CD14-positive monocyte (primary cell): ENCODE measurements at regions not wholly inside any gene's neighbourhood (a gene's known extent, or its start where the extent isn't known, plus 50 kb on each side); places are given as distances from the start of the nearest gene placed in this dataset.

Source experiments
- DNase-seq, 3 donors: peaks; one replicate each; pipeline ENCODE4 v3.0.0-alpha.2; 2011 to 2022
- H2AFZ ChIP-seq: 2 replicates; pipeline ENCODE4 v1.6.0; 2012; ENCODE audit warnings: mild to moderate bottlenecking, low read depth, low read length, inconsistent platforms; ENCODE audit not compliant: insufficient read depth, poor library complexity, severe bottlenecking
- H3K27ac ChIP-seq, 2 donors: 1 replicate in 1 of 2; 2 replicates in 1 of 2; pipeline ENCODE4 v1.5.1; 2012 to 2013; ENCODE audit warnings: low read length in 2 of 2, control low read depth in 1 of 2, inconsistent platforms in 1 of 2, low read depth in 1 of 2, mild to moderate bottlenecking in 1 of 2
- H3K27me3 ChIP-seq, 2 donors: one replicate each; pipeline versions ENCODE4 v1.6.0 to v1.6.1; 2011 to 2013; ENCODE audit warnings: low read length in 2 of 2; ENCODE audit not compliant: control insufficient read depth in 2 of 2, insufficient read depth in 2 of 2
- H3K36me3 ChIP-seq, 2 donors: replicated peaks in 1 of 2; 1 replicate in 1 of 2; 2 replicates in 1 of 2; pipeline versions ENCODE4 v1.5.1 to v1.6.1; 2012 to 2013; ENCODE audit warnings: low read length in 2 of 2, control low read depth in 1 of 2, inconsistent platforms in 1 of 2, mild to moderate bottlenecking in 1 of 2; ENCODE audit not compliant: insufficient read depth in 2 of 2, control insufficient read depth in 1 of 2
- H3K4me1 ChIP-seq, 2 donors: 1 replicate in 1 of 2; 2 replicates in 1 of 2; pipeline versions ENCODE4 v1.5.1 to v1.6.1; 2012 to 2013; ENCODE audit warnings: low read length in 2 of 2, control low read depth in 1 of 2, inconsistent platforms in 1 of 2, mild to moderate bottlenecking in 1 of 2, moderate library complexity in 1 of 2; ENCODE audit not compliant: insufficient read depth in 2 of 2, control insufficient read depth in 1 of 2
- H3K4me2 ChIP-seq: replicated peaks from 2 replicates; pipeline ENCODE3; 2012; ENCODE audit warnings: low read length, moderate library complexity, mild to moderate bottlenecking; ENCODE audit not compliant: poor library complexity, severe bottlenecking; ENCODE audit errors: extremely low read depth
- H3K4me3 ChIP-seq, 3 experiments: fragments of 200-600 bp in 1 of 3; sonication (generic) in 1 of 3; replicated peaks in 1 of 3; 1 replicate in 2 of 3; 2 replicates in 1 of 3; pipeline ENCODE4 v1.5.1; 2011 to 2013; ENCODE audit warnings: low read length in 3 of 3, mild to moderate bottlenecking in 3 of 3, control low read depth in 2 of 3, low read depth in 2 of 3, inconsistent platforms in 1 of 3, moderate library complexity in 1 of 3
- H3K79me2 ChIP-seq: 2 replicates; pipeline ENCODE4 v1.6.0; 2012; ENCODE audit warnings: mild to moderate bottlenecking, control low read depth, inconsistent platforms, low read length, moderate library complexity; ENCODE audit not compliant: insufficient read depth
- H3K9ac ChIP-seq: 2 replicates; pipeline ENCODE4 v1.6.0; 2017; ENCODE audit warnings: low read length, mild to moderate bottlenecking; ENCODE audit not compliant: insufficient read depth, poor library complexity, severe bottlenecking
- H3K9me3 ChIP-seq, 2 donors: replicated peaks in 1 of 2; 1 replicate in 1 of 2; 2 replicates in 1 of 2; pipeline versions ENCODE4 v1.5.1 to v1.6.1; 2012 to 2013; ENCODE audit warnings: low read length in 2 of 2, control low read depth in 1 of 2; ENCODE audit not compliant: control insufficient read depth in 1 of 2, insufficient read depth in 1 of 2
- H4K20me1 ChIP-seq: 2 replicates; pipeline ENCODE4 v1.6.0; 2012; ENCODE audit warnings: mild to moderate bottlenecking, low read length, control low read depth, moderate library complexity; ENCODE audit not compliant: insufficient read depth
- H3K27ac Mint-ChIP-seq, 7 donors: one replicate each; pipeline ENCODE4 v1.8.0; 2020; ENCODE audit warnings: mild to moderate bottlenecking in 7 of 7, mixed read lengths in 7 of 7, moderate library complexity in 6 of 7, inconsistent platforms in 2 of 7
- H3K27me3 Mint-ChIP-seq, 3 donors: one replicate each; pipeline ENCODE4 v1.8.0; 2021 to 2022; ENCODE audit warnings: low read depth in 3 of 3, mild to moderate bottlenecking in 3 of 3, mixed read lengths in 3 of 3, moderate library complexity in 3 of 3, inconsistent platforms in 1 of 3
- H3K36me3 Mint-ChIP-seq, 2 donors: one replicate each; pipeline ENCODE4 v1.8.0; 2020; ENCODE audit warnings: mixed read lengths in 2 of 2, inconsistent platforms in 1 of 2, mild to moderate bottlenecking in 1 of 2
- H3K4me1 Mint-ChIP-seq: one replicate; pipeline ENCODE4 v1.8.0; 2020; ENCODE audit warnings: mild to moderate bottlenecking, mixed read lengths
- H3K4me3 Mint-ChIP-seq, 2 donors: one replicate each; pipeline ENCODE4 v1.8.0; 2020; ENCODE audit warnings: mild to moderate bottlenecking in 2 of 2, mixed read lengths in 2 of 2, moderate library complexity in 1 of 2
- H3K9me3 Mint-ChIP-seq, 7 donors: one replicate each; pipeline ENCODE4 v1.8.0; 2020 to 2022; ENCODE audit warnings: mixed read lengths in 7 of 7, mild to moderate bottlenecking in 6 of 7, moderate library complexity in 6 of 7, inconsistent platforms in 2 of 7
- WGBS: methylation state at CpG from one replicate; pipeline ENCODE4 v1.1.5; 2013; ENCODE audit warnings: missing lambda C conversion rate; ENCODE audit not compliant: insufficient coverage; 5-methylcytosine and 5-hydroxymethylcytosine counted together
- intact Hi-C, 2 donors: fragments of 100-400 bp; cut with micrococcal nuclease; formaldehyde crosslinking; loops; one replicate each; pipeline versions ENCODE4 v1.15.0 to v1.15.1; 2023
- TF ChIP-seq, protein P1 (sequence below): fragments of 200-600 bp; IDR thresholded peaks from one replicate; pipeline ENCODE4 v1.8.0; 2022; ENCODE audit warnings: antibody characterized with exemption, mild to moderate bottlenecking

DNA sequence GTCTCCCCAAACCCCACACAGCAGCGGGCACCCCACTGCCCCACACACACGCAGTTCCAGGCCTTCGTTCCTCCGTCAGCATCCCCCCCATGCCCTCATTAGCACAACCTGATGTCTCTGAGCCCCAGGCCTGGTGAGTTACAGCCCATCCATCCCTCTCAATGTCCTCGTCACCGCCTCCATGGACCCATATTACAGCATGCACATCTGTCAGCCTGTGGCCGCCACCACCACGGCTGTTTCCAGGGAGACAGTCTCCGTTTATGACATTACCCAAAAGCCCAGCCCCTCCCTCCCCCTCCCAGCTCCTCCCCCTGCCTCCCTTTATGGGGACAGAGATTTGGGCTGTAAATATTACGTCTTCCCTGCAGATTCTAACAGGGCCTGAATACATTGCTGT is 143.1 kb upstream of the LINGO1 start:
- Mint-ChIP-seq H3K36me3 (no peaks in the 10 kb centered on the region), H3K4me3 (no peak overlapping the region)

GRCh38 chr15:77775373-77775772 is 142.7 kb upstream of the LINGO1 start:
- peaks cover 3 to 5% (median 4%) of the 10 kb centered on the region in 3 donors for H3K27me3 Mint-ChIP-seq
- H3K79me2 ChIP-seq, result no peaks in the 10 kb centered on the region
- H3K4me2 ChIP-seq, result no peak overlapping the region
- intact Hi-C loops, result no loop called here
- H4K20me1 ChIP-seq, result no peaks in the 10 kb centered on the region
- 84% methylated on average over 6 of the region's 7 CpGs for WGBS
- H3K9me3 Mint-ChIP-seq, result peaks cover 0 to 6% (median 2%) of the 10 kb centered on the region in 7 donors
- no peaks in the 10 kb centered on the region for H3K36me3 Mint-ChIP-seq
- no peaks in the 10 kb centered on the region for H3K27me3 ChIP-seq
- DNase-seq, result no peak
- no peaks in the 10 kb centered on the region for H3K4me1 ChIP-seq
- no peaks in the 10 kb centered on the region for H3K36me3 ChIP-seq
- no peaks in the 10 kb centered on the region for H3K9me3 ChIP-seq
- H3K27ac Mint-ChIP-seq, result no peak overlapping the region
- H3K4me1 Mint-ChIP-seq, result peaks cover 4% of the 10 kb centered on the region
- no peak overlapping the region for H2AFZ ChIP-seq
- H3K4me3 Mint-ChIP-seq, result no peak overlapping the region
- H3K27ac ChIP-seq, result no peak overlapping the region
- H3K4me3 ChIP-seq, result no peak overlapping the region
- TF ChIP-seq, protein P1, sequence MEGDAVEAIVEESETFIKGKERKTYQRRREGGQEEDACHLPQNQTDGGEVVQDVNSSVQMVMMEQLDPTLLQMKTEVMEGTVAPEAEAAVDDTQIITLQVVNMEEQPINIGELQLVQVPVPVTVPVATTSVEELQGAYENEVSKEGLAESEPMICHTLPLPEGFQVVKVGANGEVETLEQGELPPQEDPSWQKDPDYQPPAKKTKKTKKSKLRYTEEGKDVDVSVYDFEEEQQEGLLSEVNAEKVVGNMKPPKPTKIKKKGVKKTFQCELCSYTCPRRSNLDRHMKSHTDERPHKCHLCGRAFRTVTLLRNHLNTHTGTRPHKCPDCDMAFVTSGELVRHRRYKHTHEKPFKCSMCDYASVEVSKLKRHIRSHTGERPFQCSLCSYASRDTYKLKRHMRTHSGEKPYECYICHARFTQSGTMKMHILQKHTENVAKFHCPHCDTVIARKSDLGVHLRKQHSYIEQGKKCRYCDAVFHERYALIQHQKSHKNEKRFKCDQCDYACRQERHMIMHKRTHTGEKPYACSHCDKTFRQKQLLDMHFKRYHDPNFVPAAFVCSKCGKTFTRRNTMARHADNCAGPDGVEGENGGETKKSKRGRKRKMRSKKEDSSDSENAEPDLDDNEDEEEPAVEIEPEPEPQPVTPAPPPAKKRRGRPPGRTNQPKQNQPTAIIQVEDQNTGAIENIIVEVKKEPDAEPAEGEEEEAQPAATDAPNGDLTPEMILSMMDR, result no peak
- H3K9ac ChIP-seq, result no peak overlapping the region

More for the DNA sequence above, 143.1 kb upstream of the LINGO1 start:
- no peak overlapping the region for H3K27ac ChIP-seq
- Mint-ChIP-seq H3K27ac (no peak overlapping the region), H3K4me1 (peaks cover 4% of the 10 kb centered on the region), H3K27me3 (peaks cover 3 to 5% (median 4%) of the 10 kb centered on the region in 3 donors), H3K9me3 (peaks cover 0 to 9% (median 3%) of the 10 kb centered on the region in 7 donors)
- peaks cover 0 to 2% of the 10 kb centered on the region in 2 donors for H3K9me3 ChIP-seq
- H3K79me2 ChIP-seq, result no peaks in the 10 kb centered on the region
- H3K4me1 ChIP-seq, result no peaks in the 10 kb centered on the region
- 98% methylated on average over 7 of the region's 10 CpGs for WGBS
- TF ChIP-seq, protein P1, result no peak
- H3K36me3 ChIP-seq, result no peaks in the 10 kb centered on the region
- H2AFZ ChIP-seq, result no peak overlapping the region
- no peak for DNase-seq
- no peak overlapping the region for H3K9ac ChIP-seq
- no peak overlapping the region for H3K4me3 ChIP-seq
- no peaks in the 10 kb centered on the region for H3K27me3 ChIP-seq
- intact Hi-C loops, result no loop called here
- no peaks in the 10 kb centered on the region for H4K20me1 ChIP-seq
- no peak overlapping the region for H3K4me2 ChIP-seq
